Naive thymus-derived CD8-positive, alpha-beta T cell (primary cell): ENCODE measurements at regions not wholly inside any gene's neighbourhood (a gene's known extent, or its start where the extent isn't known, plus 50 kb on each side); places are given as distances from the start of the nearest gene placed in this dataset.
"Not testable (repeated sequence)": the region's sequence is repeated elsewhere in the genome, so short reads cannot be mapped to it uniquely, and the experiment has no call there.

Experiments
- ATAC-seq, 2 donors: fragments of 150-1000 bp; cut with Tn5 transposase in 1 of 2; sonication (Bioruptor Pico), chemical (Tn5 transposase) in 1 of 2; 1 replicate in 1 of 2; 2 replicates in 1 of 2; pipeline ENCODE4 v1.10.0; 2021; ENCODE audit warnings: mild to moderate bottlenecking in 2 of 2, moderate library complexity in 2 of 2
- POLR2A ChIA-PET: fragments of 350-600 bp; sonication (Branson Sonifier 250); formaldehyde crosslinking; loops from one replicate; lab custom pipeline; 2021; ENCODE audit warnings: antibody characterized with exemption; lab: Charles Lee
- DNase-seq, 10 donors: peaks; one replicate each; pipeline versions ENCODE4 v3.0.0 to v3.0.0-alpha.2; 2020 to 2022
- H3K27ac Mint-ChIP-seq, 10 donors: one replicate each; pipeline ENCODE4 v1.8.0; 2020 to 2022; ENCODE audit warnings: mild to moderate bottlenecking in 10 of 10, mixed read lengths in 10 of 10, moderate library complexity in 4 of 10, inconsistent platforms in 1 of 10
- H3K27me3 Mint-ChIP-seq, 5 donors: one replicate each; pipeline ENCODE4 v1.8.0; 2021 to 2022; ENCODE audit warnings: mixed read lengths in 5 of 5
- H3K36me3 Mint-ChIP-seq, 3 donors: one replicate each; pipeline ENCODE4 v1.8.0; 2020 to 2022; ENCODE audit warnings: mixed read lengths in 3 of 3, mild to moderate bottlenecking in 2 of 3, inconsistent platforms in 1 of 3
- H3K4me1 Mint-ChIP-seq, 4 donors: one replicate each; pipeline ENCODE4 v1.8.0; 2021 to 2022; ENCODE audit warnings: mixed read lengths in 4 of 4
- H3K4me3 Mint-ChIP-seq, 10 donors: one replicate each; pipeline ENCODE4 v1.8.0; 2020 to 2022; ENCODE audit warnings: mild to moderate bottlenecking in 10 of 10, mixed read lengths in 10 of 10, moderate library complexity in 6 of 10, inconsistent platforms in 1 of 10
- H3K9me3 Mint-ChIP-seq, 9 donors: one replicate each; pipeline ENCODE4 v1.8.0; 2020 to 2022; ENCODE audit warnings: mixed read lengths in 9 of 9, mild to moderate bottlenecking in 3 of 9, inconsistent platforms in 1 of 9, moderate library complexity in 1 of 9

DNA sequence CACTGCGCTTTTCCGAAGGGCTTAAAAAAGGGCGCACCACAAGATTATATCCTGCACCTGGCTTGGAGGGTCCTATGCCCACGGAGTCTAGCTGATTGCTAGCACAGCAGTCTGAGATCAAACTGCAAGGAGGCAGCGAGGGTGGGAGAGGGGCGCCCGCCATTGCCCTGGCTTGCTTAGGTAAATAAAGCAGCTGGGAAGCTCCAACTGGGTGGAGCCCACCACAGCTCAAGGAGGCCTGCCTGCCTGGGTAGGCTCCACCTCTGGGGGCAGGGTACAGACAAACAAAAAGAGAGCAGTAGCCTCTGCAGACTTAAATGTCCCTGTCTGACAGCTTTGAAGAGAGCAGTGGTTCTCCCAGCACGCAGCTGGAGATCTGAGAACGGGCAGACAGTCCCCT is 158.1 kb upstream of the FKBP1C start:
- not testable (repeated sequence) for H3K27me3 Mint-ChIP-seq
- H3K9me3 Mint-ChIP-seq = peaks cover 0 to 16% (median 6%) of the 10 kb centered on the region in 9 donors

DNA sequence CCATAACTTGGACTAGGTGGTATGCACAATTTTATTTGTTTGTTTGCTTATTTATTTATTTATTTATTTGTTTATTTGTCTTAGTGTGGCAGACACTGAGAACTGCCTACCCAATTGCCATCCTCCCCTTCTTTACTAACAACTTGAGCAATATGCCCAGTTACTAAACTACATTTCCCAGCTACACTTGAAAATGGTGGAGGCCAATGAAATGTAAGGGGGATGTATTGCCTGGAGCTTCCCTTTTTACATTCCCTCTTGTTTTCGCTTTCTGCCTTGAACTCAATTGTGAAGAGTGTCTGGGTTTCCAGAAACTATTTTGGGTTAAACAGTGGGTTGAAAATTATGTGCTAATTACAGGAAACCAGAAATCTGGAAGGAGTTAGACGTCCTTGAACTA is 152.7 kb upstream of the FKBP1C start:
- H3K27ac Mint-ChIP-seq = no peak overlapping the region
- H3K27me3 Mint-ChIP-seq = no peaks in the 10 kb centered on the region
- ATAC-seq = no peak
- DNase-seq = no peak
- no peaks in the 10 kb centered on the region for H3K4me1 Mint-ChIP-seq
- POLR2A ChIA-PET = no interaction called here
- no peak overlapping the region for H3K4me3 Mint-ChIP-seq
- H3K36me3 Mint-ChIP-seq = no peaks in the 10 kb centered on the region
- H3K9me3 Mint-ChIP-seq = peaks cover 0 to 11% (median 4%) of the 10 kb centered on the region in 9 donors

More for the DNA sequence above, 158.1 kb upstream of the FKBP1C start:
- H3K4me1 Mint-ChIP-seq, H3K27ac Mint-ChIP-seq, DNase-seq, H3K36me3 Mint-ChIP-seq, POLR2A ChIA-PET, H3K4me3 Mint-ChIP-seq, ATAC-seq: not testable (repeated sequence)

DNA sequence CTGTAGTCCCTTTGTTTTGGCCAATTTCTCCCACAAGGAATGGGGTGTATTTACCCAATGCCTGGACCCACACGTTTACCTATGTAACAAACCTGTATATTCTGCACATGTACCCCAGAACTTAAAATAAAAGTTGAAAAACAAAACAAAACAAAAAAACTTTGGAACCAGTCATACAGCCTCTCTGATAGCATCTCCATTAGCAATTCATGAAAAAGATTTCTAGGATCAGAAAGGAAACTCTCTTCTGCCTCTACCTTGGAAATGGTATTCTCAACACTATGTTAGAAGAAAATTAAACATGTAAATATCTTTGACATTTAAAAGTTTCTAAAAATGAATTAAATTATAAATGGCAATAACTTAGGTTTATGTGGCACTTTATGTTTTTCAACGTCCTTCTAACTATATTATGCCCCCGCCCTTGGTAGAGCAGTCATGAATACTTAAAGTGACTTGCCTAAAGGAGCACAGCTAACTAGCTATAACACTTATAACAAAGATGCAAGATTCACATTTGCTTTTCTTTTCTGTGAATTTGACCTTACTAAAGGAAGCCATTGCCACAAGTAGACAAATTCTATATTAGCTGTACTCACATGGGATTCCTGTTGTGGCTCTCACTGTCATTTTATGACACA is 147.5 kb upstream of the FKBP1C start:
- DNase-seq (no peak), ATAC-seq (no peak)
- Mint-ChIP-seq H3K27me3 (no peaks in the 10 kb centered on the region), H3K4me3 (no peak overlapping the region), H3K4me1 (no peaks in the 10 kb centered on the region), H3K27ac (no peak overlapping the region), H3K9me3 (peaks cover 0 to 14% (median 6%) of the 10 kb centered on the region in 9 donors), H3K36me3 (no peaks in the 10 kb centered on the region)
- POLR2A ChIA-PET = no interaction called here

DNA sequence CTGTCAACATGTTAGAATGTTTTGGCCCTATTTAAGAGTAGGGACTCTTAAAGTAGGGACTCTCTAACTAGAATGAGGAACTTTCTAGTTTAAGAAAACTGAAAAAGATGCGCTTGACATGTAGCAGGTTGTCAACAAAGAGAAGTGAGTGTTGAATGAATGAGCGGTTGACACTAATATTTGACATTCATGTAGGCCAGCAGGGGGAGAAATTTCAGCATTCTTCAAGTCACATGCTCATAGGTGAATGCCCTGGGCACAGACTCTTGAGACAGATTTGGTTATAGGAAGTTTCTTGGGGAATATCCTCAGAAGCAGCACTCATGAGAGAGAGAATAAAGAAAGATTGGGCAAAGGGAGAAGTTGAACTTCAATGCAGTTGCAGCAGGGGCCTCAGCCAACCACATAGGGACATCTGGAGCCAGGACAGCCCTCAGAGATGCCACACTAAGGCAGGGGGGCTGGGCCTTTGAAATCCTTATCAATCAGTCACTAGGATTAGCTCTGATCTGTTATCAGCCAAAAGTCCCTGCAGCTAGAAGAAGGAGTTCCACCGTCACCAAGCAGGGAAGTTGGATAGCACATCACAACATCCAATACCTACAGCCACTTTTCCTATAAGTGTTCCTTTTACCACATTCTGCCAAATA is 145.1 kb upstream of the FKBP1C start:
- Mint-ChIP-seq H3K27ac (no peak overlapping the region), H3K4me3 (no peak overlapping the region), H3K36me3 (no peaks in the 10 kb centered on the region), H3K4me1 (no peaks in the 10 kb centered on the region), H3K27me3 (no peaks in the 10 kb centered on the region), H3K9me3 (peaks cover 0 to 21% (median 6%) of the 10 kb centered on the region in 9 donors)
- ATAC-seq (no peak), DNase-seq (no peak)
- POLR2A ChIA-PET = no interaction called here

DNA sequence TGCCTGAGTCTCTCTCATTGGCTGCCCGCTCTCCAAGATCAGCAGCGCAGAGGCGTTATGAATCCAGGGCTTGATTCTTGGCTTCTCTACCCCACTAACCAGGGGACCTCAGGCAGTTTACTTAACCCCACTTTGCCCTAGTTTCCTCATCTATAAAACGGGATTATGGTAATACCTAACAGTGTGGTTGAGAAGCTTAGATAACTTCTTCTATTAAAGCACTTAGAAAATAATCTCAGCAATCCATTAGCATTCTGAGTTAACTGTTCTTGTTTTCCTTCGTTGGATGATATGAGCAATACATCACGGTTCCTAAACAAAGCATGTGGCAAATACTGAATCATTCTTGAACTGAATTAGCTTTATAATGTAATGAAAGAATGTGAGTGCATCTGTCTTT is 116.3 kb upstream of the FKBP1C start:
- Mint-ChIP-seq H3K27me3 (no peaks in the 10 kb centered on the region), H3K36me3 (no peaks in the 10 kb centered on the region), H3K4me1 (no peaks in the 10 kb centered on the region), H3K9me3 (peaks cover 0 to 9% (median 0%) of the 10 kb centered on the region in 9 donors), H3K4me3 (no peak overlapping the region), H3K27ac (no peak overlapping the region)
- DNase-seq (no peak), ATAC-seq (no peak)
- POLR2A ChIA-PET = no interaction called here

DNA sequence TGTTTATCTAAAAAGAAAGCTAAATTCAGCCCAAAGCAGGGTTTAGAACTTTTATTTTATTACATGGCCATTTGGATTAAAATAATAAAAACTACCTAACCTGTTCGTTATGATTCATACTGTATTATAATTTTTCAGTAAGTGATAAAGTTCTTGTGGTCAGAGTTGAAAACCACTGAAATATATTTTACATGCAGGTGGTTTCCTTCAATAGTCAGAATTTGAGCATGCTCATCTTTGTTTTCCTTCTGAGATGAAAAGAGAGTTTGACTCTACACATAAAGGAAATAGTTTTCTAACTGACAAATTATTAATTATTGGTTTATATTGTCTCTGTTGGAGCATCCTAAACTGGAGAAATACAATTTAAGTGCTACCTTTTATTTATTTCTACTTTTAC is 114.0 kb upstream of the FKBP1C start:
- POLR2A ChIA-PET = no interaction called here
- no peak for DNase-seq

DNA sequence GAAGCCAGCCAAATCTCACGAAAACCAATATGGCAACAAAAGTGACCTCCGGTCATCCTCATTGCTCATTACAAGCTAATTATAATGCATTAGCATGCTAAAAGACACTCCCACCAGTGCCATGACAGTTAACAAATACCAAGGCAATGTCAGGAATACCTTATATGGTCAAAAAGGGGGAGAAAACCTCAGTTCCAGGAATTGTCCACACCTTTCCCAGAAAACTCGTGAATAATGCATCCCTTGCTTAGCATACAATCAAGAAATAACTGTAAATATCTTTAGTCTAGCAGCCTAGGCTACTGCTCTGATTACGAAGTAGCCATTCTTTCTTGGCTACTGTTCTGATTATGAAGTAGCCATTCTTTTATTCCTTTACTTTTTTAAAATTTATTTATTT is 112.5 kb upstream of the FKBP1C start:
- no peak for DNase-seq
- Mint-ChIP-seq H3K27ac (no peak overlapping the region), H3K4me3 (no peak overlapping the region), H3K27me3 (no peaks in the 10 kb centered on the region), H3K4me1 (no peaks in the 10 kb centered on the region), H3K9me3 (peaks cover 0 to 7% (median under 1%) of the 10 kb centered on the region in 9 donors), H3K36me3 (no peaks in the 10 kb centered on the region)
- POLR2A ChIA-PET = no interaction called here
- no peak for ATAC-seq

More for the DNA sequence above, 114.0 kb upstream of the FKBP1C start:
- Mint-ChIP-seq H3K36me3 (no peaks in the 10 kb centered on the region), H3K4me3 (no peak overlapping the region), H3K4me1 (no peaks in the 10 kb centered on the region), H3K27ac (no peak overlapping the region), H3K9me3 (peaks cover 0 to 9% (median 0%) of the 10 kb centered on the region in 9 donors), H3K27me3 (no peaks in the 10 kb centered on the region)
- ATAC-seq = no peak

DNA sequence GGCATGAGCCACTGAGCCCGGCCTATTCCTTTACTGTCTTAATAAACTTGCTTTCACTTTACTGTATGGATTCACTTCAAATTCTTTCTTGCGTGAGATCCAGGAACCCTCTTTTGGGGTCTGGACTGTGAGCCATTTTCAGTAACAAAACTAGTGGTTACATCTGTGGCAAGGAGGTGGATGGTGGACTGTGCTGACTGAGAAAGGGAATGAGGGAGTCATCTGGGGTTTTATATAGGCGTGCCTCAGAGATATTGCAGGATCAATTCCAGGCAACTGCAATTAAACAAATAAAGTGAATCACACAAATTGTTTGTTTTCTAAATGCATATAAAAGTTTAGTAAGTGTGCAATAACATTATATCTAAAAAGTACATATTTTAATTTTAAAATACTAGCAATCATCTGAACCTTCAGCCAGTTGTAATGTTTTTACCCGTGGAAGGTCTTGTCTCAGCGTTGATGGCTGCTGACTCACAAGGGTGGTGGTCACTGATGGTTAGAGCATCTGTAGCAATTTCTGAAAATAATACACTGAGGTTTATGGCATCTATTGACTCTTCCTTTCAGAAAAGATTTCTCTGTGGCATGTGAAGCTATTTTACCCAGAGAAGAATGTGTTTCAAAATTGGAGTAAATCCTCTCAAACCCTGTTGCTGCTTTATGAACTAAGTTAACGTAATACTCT is 111.4 kb upstream of the FKBP1C start:
- no peak overlapping the region for H3K4me3 Mint-ChIP-seq
- no peak for DNase-seq
- no peaks in the 10 kb centered on the region for H3K27me3 Mint-ChIP-seq
- H3K4me1 Mint-ChIP-seq = no peaks in the 10 kb centered on the region
- no peaks in the 10 kb centered on the region for H3K36me3 Mint-ChIP-seq
- no peak for ATAC-seq
- POLR2A ChIA-PET = no interaction called here
- H3K27ac Mint-ChIP-seq = no peak overlapping the region
- H3K9me3 Mint-ChIP-seq = peaks cover 0 to 15% (median 6%) of the 10 kb centered on the region in 9 donors

DNA sequence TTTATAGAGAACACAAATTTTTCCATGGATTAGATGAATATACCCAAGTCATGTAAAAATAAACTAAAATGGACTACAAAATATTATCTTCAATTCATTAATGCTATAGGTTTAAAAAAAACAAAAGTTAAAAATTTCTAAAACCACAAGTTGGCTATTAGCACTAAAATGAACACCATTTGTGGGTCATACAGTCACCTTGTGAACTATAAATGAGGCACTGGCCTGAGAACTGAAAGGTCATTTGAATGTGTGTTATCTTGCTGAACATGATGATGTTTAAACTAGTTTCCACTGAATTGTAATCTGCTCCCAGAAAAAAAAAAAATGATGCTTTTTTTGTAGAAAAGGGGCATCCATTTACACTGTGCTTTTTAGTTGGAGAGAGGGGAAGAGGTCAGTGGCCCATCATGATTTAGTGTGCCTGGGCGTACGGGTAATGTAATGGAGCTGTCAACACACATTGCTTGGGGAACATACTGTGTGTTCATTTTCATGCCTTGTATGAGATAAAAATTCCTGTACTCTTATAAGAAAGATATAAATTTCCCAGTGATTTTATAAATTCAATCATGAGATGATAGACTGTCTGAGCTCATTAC is 96.6 kb upstream of the FKBP1C start:
- Mint-ChIP-seq H3K9me3 (peaks cover 0 to 9% (median 5%) of the 10 kb centered on the region in 9 donors), H3K27me3 (peaks cover 0 to 1% (median 0%) of the 10 kb centered on the region in 5 donors), H3K4me1 (no peaks in the 10 kb centered on the region), H3K36me3 (peaks cover 0 to 4% (median 0%) of the 10 kb centered on the region in 3 donors), H3K27ac (no peak overlapping the region), H3K4me3 (no peak overlapping the region)
- ATAC-seq = no peak
- POLR2A ChIA-PET = no interaction called here
- DNase-seq = no peak

DNA sequence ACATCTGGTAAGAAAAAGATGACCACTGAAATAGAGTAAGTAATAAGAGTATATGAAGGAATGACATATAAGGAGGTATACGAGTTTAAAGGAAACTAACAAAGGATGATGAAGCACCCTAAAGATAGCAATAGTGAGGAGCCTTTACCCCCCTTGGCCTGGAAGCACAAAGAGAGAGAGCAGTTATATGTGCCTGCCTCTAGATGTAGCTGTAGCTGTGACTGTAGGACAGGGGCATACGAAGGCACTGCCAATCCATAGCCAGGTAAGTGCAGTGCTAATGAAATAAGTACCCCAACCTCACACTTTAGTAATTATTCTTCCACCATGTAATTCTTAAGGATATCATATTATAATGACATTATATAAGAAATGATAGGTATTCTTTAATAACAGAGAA is 90.1 kb upstream of the FKBP1C start:
- H3K4me3 Mint-ChIP-seq = no peak overlapping the region
- ATAC-seq = no peak
- no peak for DNase-seq
- POLR2A ChIA-PET = no interaction called here
- H3K9me3 Mint-ChIP-seq = peaks cover 0 to 2% (median 0%) of the 10 kb centered on the region in 9 donors
- H3K27ac Mint-ChIP-seq = no peak overlapping the region
- H3K4me1 Mint-ChIP-seq = no peaks in the 10 kb centered on the region
- H3K27me3 Mint-ChIP-seq = no peaks in the 10 kb centered on the region
- H3K36me3 Mint-ChIP-seq = no peaks in the 10 kb centered on the region

DNA sequence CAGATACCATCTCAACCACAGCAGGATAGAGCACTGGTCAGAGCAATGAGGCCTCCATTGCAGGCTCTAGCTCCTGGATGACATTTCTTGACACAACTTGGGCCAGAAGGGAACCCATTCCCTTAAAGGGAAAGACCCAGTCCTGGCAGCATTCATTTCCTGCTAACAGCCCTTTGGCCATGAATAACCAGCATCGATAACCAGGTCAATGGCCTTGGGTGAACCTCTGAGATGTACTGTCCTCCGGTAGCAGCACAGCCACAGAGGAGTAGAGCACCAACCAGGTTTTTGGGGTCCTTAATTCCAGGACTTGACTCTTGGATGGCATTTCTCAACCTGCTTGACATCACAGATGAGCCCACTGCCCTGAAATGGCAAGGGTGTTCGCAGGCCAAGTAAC is 71.2 kb upstream of the FKBP1C start:
- no peaks in the 10 kb centered on the region for H3K4me1 Mint-ChIP-seq
- DNase-seq = no peak
- H3K27ac Mint-ChIP-seq = no peak overlapping the region
- peaks cover 7 to 38% (median 17%) of the 10 kb centered on the region in 9 donors for H3K9me3 Mint-ChIP-seq
- peaks cover 0 to 4% (median 2%) of the 10 kb centered on the region in 3 donors for H3K36me3 Mint-ChIP-seq
- H3K27me3 Mint-ChIP-seq = no peaks in the 10 kb centered on the region
- ATAC-seq = no peak
- H3K4me3 Mint-ChIP-seq = no peak overlapping the region
- POLR2A ChIA-PET = no interaction called here

DNA sequence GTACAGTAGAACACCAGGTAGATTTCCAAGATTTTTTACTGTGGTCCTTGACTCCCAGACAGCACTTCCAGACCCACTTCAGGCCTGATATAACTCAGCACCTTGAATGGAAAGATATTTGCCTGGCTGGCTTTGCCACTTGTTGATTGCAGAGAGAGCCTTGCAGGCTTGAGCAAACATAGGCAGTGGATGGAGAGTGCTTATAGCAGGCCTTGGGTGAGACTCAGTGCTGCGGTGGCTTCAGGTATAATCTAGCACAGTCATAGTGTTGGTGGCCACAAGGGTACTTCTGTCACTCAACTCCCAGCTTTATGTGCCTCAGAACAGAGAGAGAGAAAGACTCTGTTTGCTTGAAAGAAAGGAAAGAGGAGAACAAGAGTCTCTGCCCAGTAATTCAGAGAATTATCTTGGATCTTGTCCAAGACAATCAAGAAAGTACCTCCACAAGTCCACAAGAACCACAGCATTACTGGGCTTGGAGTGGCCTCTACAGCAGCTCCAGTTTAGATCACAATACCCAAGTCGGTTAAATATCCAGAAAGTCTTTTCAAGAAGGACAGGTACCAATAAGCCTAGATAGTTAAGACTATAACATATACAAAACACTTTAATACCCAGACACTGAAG is 70.5 kb upstream of the FKBP1C start:
- Mint-ChIP-seq H3K36me3 (peaks cover 0 to 4% (median 2%) of the 10 kb centered on the region in 3 donors), H3K27me3 (no peaks in the 10 kb centered on the region), H3K9me3 (peaks cover 7 to 38% (median 17%) of the 10 kb centered on the region in 9 donors), H3K4me3 (no peak overlapping the region), H3K4me1 (no peaks in the 10 kb centered on the region), H3K27ac (no peak overlapping the region)
- ATAC-seq (no peak), DNase-seq (no peak)
- POLR2A ChIA-PET = no interaction called here

DNA sequence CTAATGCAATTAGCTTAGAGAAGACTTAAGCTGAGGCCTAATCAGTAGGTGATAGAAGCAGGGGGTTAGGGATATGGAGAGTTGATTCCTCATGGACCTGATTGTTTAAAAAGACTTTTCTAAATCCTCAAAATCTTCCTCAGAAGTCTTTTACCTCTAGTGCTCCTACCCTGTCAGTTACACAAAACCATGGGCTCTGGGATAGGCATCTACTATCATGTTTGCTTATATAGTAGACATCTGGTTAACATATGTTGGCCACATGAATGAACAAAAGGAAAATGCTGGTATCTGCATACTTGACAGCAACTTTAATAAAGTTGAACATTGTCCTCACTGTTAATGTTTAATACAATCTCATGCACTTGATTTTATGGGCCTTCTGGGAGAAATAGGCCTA is 61.5 kb upstream of the FKBP1C start:
- POLR2A ChIA-PET = no interaction called here
- no peaks in the 10 kb centered on the region for H3K36me3 Mint-ChIP-seq
- no peaks in the 10 kb centered on the region for H3K4me1 Mint-ChIP-seq
- H3K9me3 Mint-ChIP-seq = peaks cover 0 to 11% (median 0%) of the 10 kb centered on the region in 9 donors
- ATAC-seq (no peak), DNase-seq (no peak)
- no peak overlapping the region for H3K4me3 Mint-ChIP-seq
- H3K27ac Mint-ChIP-seq = no peak overlapping the region
- H3K27me3 Mint-ChIP-seq = peaks cover 0 to 4% (median 0%) of the 10 kb centered on the region in 5 donors
